IMR-90 (cell line): ENCODE measurements at regions not wholly inside any gene's neighbourhood (a gene's known extent, or its start where the extent isn't known, plus 50 kb on each side); places are given as distances from the start of the nearest gene placed in this dataset.

Experiments
- ATAC-seq: fragments of 200-7000 bp; cut with Tn5 transposase; 2 replicates; pipeline ENCODE4 v1.9.1; 2020; ENCODE audit warnings: low read depth, mild to moderate bottlenecking, moderate library complexity
- BruUV-seq: library from RNA; stranded (reverse); fragments of 400-500 nt; replicated peaks from 2 replicates; lab custom pipeline; 2021; lab: Mats Ljungman, UMichigan
- CTCF ChIA-PET: fragments of 300-600 bp; formaldehyde crosslinking; extraction: SDS; loops from one replicate; lab custom pipeline; 2021; ENCODE audit warnings: antibody characterized with exemption; lab: Yijun Ruan, JAX
- POLR2A ChIA-PET: fragments of 300-600 bp; sonication (Branson Sonifier 250); formaldehyde crosslinking; loops from one replicate; lab custom pipeline; 2022; ENCODE audit warnings: antibody characterized with exemption; ENCODE audit not compliant: unreplicated experiment; lab: Charles Lee
- DNase-seq: peaks from one replicate; pipeline ENCODE4 v3.0.0; 2013
- H2AFZ ChIP-seq: replicated peaks from 2 replicates; pipeline ENCODE3; 2013; ENCODE audit warnings: low read length, mild to moderate bottlenecking; ENCODE audit not compliant: poor library complexity
- H2AK5ac ChIP-seq: 2 replicates; pipeline ENCODE4 v1.6.1; 2013; ENCODE audit warnings: low read depth, low read length, inconsistent platforms
- H2AK9ac ChIP-seq: replicated peaks from 2 replicates; pipeline ENCODE3; 2013; ENCODE audit warnings: mild to moderate bottlenecking, low read depth, low read length, moderate library complexity; ENCODE audit not compliant: poor library complexity
- H2BK120ac ChIP-seq: 2 replicates; pipeline ENCODE4 v1.6.1; 2013; ENCODE audit warnings: low read depth, low read length, inconsistent platforms
- H2BK15ac ChIP-seq: 3 replicates; pipeline ENCODE4 v1.6.1; 2013; ENCODE audit warnings: low read depth, low read length, inconsistent platforms
- H2BK20ac ChIP-seq: 2 replicates; pipeline ENCODE4 v1.6.1; 2013; ENCODE audit warnings: low read depth, mild to moderate bottlenecking, inconsistent platforms, low read length, moderate library complexity
- H2BK5ac ChIP-seq: 2 replicates; pipeline ENCODE4 v1.6.1; 2013; ENCODE audit warnings: mild to moderate bottlenecking, low read depth, low read length, inconsistent platforms; ENCODE audit not compliant: poor library complexity, severe bottlenecking
- H3K14ac ChIP-seq: replicated peaks from 2 replicates; pipeline ENCODE4 v1.6.1; 2013; ENCODE audit warnings: low read depth, low read length, inconsistent platforms
- H3K18ac ChIP-seq: 2 replicates; pipeline ENCODE4 v1.6.1; 2013; ENCODE audit warnings: low read depth, low read length, control low read depth
- H3K23ac ChIP-seq: 2 replicates; pipeline ENCODE4 v1.6.1; 2013; ENCODE audit warnings: low read depth, low read length, inconsistent platforms
- H3K27ac ChIP-seq: 2 replicates; pipeline ENCODE4 v1.5.1; 2013; ENCODE audit warnings: mild to moderate bottlenecking, control low read depth, low read length; ENCODE audit not compliant: insufficient read depth
- H3K27me3 ChIP-seq: 2 replicates; pipeline ENCODE4 v1.6.1; 2013; ENCODE audit warnings: low read length; ENCODE audit not compliant: control insufficient read depth, insufficient read depth
- H3K36me3 ChIP-seq: 2 replicates; pipeline ENCODE4 v1.6.1; 2013; ENCODE audit warnings: low read length, mixed read lengths; ENCODE audit not compliant: control insufficient read depth, insufficient read depth
- H3K4ac ChIP-seq: 2 replicates; pipeline ENCODE4 v1.6.1; 2013; ENCODE audit warnings: low read depth, low read length, inconsistent platforms
- H3K4me1 ChIP-seq: 2 replicates; pipeline ENCODE4 v1.6.1; 2013; ENCODE audit warnings: low read length, mixed read lengths; ENCODE audit not compliant: control insufficient read depth, insufficient read depth
- H3K4me2 ChIP-seq: 2 replicates; pipeline ENCODE4 v1.6.1; 2013; ENCODE audit warnings: low read depth, mild to moderate bottlenecking, control low read depth, low read length, moderate library complexity
- H3K4me3 ChIP-seq: 2 replicates; pipeline ENCODE4 v1.5.1; 2013; ENCODE audit warnings: low read depth, mild to moderate bottlenecking, control low read depth, low read length, moderate library complexity; ENCODE audit not compliant: insufficient read depth
- H3K56ac ChIP-seq: 2 replicates; pipeline ENCODE4 v1.6.1; 2013; ENCODE audit warnings: low read length, inconsistent platforms; ENCODE audit not compliant: insufficient read depth; ENCODE audit errors: extremely low read depth
- H3K79me1 ChIP-seq, 2 experiments: 2 replicates each; pipeline ENCODE4 v1.6.1; 2013; ENCODE audit warnings: low read length in 2 of 2, inconsistent platforms in 1 of 2, low read depth in 1 of 2
- H3K9ac ChIP-seq: 2 replicates; pipeline ENCODE4 v1.6.1; 2013; ENCODE audit warnings: low read depth, low read length, control low read depth
- H3K9me1 ChIP-seq: 2 replicates; pipeline ENCODE4 v1.6.1; 2013; ENCODE audit warnings: low read length, inconsistent platforms; ENCODE audit not compliant: insufficient read depth
- H3K9me3 ChIP-seq: 2 replicates; pipeline ENCODE4 v1.6.1; 2013; ENCODE audit warnings: low read length; ENCODE audit not compliant: control insufficient read depth, insufficient read depth
- H4K20me1 ChIP-seq: 2 replicates; pipeline ENCODE4 v1.6.1; 2013; ENCODE audit warnings: low read length, inconsistent platforms; ENCODE audit not compliant: insufficient read depth
- H4K5ac ChIP-seq: 2 replicates; pipeline ENCODE4 v1.6.1; 2013; ENCODE audit warnings: mild to moderate bottlenecking, low read depth, low read length, control low read depth
- H4K8ac ChIP-seq, 2 experiments: 2 replicates each; pipeline ENCODE4 v1.6.1; 2013; ENCODE audit warnings: low read depth in 2 of 2, low read length in 2 of 2, control low read depth in 1 of 2, inconsistent platforms in 1 of 2
- H4K91ac ChIP-seq: 2 replicates; pipeline ENCODE4 v1.6.1; 2013; ENCODE audit warnings: low read depth, low read length, inconsistent platforms; ENCODE audit not compliant: insufficient read depth
- CEBPB ChIP-seq: IDR thresholded peaks from 2 replicates; pipeline ENCODE4 v1.6.1; 2012; ENCODE audit warnings: low read depth, low read length, improper control_type of control experiment
- CTCF ChIP-seq: conservative IDR thresholded peaks from 2 replicates; pipeline ENCODE4 v1.5.1; 2012; ENCODE audit warnings: mild to moderate bottlenecking, low read depth, low read length, improper control_type of control experiment
- ELK1 ChIP-seq: fragments of 150-350 bp; IDR thresholded peaks from 2 replicates; pipeline ENCODE4 v1.6.1; 2016; ENCODE audit warnings: low read depth, mild to moderate bottlenecking, low read length, moderate library complexity, borderline replicate concordance
- FOS ChIP-seq: fragments of 150-350 bp; IDR thresholded peaks from 2 replicates; pipeline ENCODE4 v1.6.1; 2016; ENCODE audit warnings: low read depth, low read length
- MAFK ChIP-seq: IDR thresholded peaks from 2 replicates; pipeline ENCODE4 v1.6.1; 2012; ENCODE audit warnings: low read depth, low read length, improper control_type of control experiment
- MXI1 ChIP-seq: IDR thresholded peaks from 2 replicates; pipeline ENCODE4 v1.6.1; 2012; ENCODE audit warnings: low read depth, mild to moderate bottlenecking, low read length, moderate library complexity, borderline replicate concordance
- RFX5 ChIP-seq: IDR thresholded peaks from 2 replicates; pipeline ENCODE4 v1.8.0; 2012; ENCODE audit warnings: low read depth, mild to moderate bottlenecking, low read length, moderate library complexity
- WGBS, 2 experiments: methylation state at CpG; one replicate each; pipeline versions ENCODE4 v1.1.5 to v1.1.7; 2013; ENCODE audit warnings: missing lambda C conversion rate in 2 of 2; ENCODE audit not compliant: insufficient read length in 1 of 2; ENCODE audit errors: extremely low coverage in 2 of 2; 5-methylcytosine and 5-hydroxymethylcytosine counted together
- dilution Hi-C: fragments of 300-500 bp; cut with HindIII; formaldehyde crosslinking; loops from one replicate; pipeline ENCODE4 v1.14.3; 2018; ENCODE audit warnings: low sequenced_read_pairs; ENCODE audit not compliant: unreplicated experiment
- in situ Hi-C: fragments of 300-500 bp; cut with MboI; formaldehyde crosslinking; loops from 3 replicates; pipeline ENCODE4 v1.14.3; 2019; ENCODE audit warnings: low sequenced_read_pairs, inconsistent platforms, mixed read lengths
- intact Hi-C: fragments of 100-400 bp; cut with micrococcal nuclease; formaldehyde crosslinking; loops from 2 replicates; pipeline ENCODE4 v1.10.0; 2022

GRCh38 chr10:78408671-78409472 lies 375.2 kb downstream of the RPS24 start:
- ChIA-PET CTCF (no interaction called here), POLR2A (no interaction called here)
- H3K18ac ChIP-seq: no peak overlapping the region

More at GRCh38 chr10:78408671-78409472, 375.2 kb downstream of the RPS24 start:
- no peak overlapping the region for H2AFZ ChIP-seq
- TF ChIP-seq RFX5: no peak
- no peak for TF ChIP-seq ELK1
- TF ChIP-seq CTCF: no peak
- TF ChIP-seq FOS: no peak
- TF ChIP-seq CEBPB: no peak
- TF ChIP-seq MXI1: no peak
- TF ChIP-seq MAFK: no peak
- no peak overlapping the region for H3K27ac ChIP-seq
- H3K14ac ChIP-seq: no peak overlapping the region
- in situ Hi-C loops (no loop called here), dilution Hi-C loops (no loop called here), intact Hi-C loops (no loop called here)
- peaks cover 21% of the 10 kb centered on the region for H3K27me3 ChIP-seq
- H3K9ac ChIP-seq: no peak overlapping the region
- peak; percentile 20 for DNase-seq
- no peak overlapping the region for H2BK5ac ChIP-seq
- no peak overlapping the region for H3K4me3 ChIP-seq
- 0 out of 2 replicates have a peak, but pooled peaks cover 4% of the 10 kb centered on the region for H4K20me1 ChIP-seq
- no peak overlapping the region for H3K23ac ChIP-seq
- H2BK120ac ChIP-seq: no peak overlapping the region
- no peak overlapping the region for H4K91ac ChIP-seq
- 0 out of 2 replicates have a peak overlapping the region, but pooled peaks have one; percentile 20 for H2AK5ac ChIP-seq
- no peak overlapping the region for H3K56ac ChIP-seq
- H3K4me1 ChIP-seq: peaks cover 10% of the 10 kb centered on the region; the same call in 1 of the 2 replicates
- H3K79me1 ChIP-seq: no peaks in the 10 kb centered on the region
- H2BK15ac ChIP-seq: no peak overlapping the region
- H3K4ac ChIP-seq: no peak overlapping the region
- H4K8ac ChIP-seq: no peak overlapping the region
- 53% methylated on average over 4 of the region's 12 CpGs; no CpG with 5 or more reads in 1 of the 2 experiments for WGBS, 2 experiments
- no TSS peak for BruUV-seq
- H2BK20ac ChIP-seq: no peak overlapping the region
- no peak overlapping the region for H2AK9ac ChIP-seq
- no peak for ATAC-seq
- H3K9me1 ChIP-seq: no peaks in the 10 kb centered on the region
- no peaks in the 10 kb centered on the region for H3K9me3 ChIP-seq
- H4K5ac ChIP-seq: no peak overlapping the region
- no peaks in the 10 kb centered on the region for H3K36me3 ChIP-seq
- H3K4me2 ChIP-seq: no peak overlapping the region
